HL-60 (cell line): ENCODE measurements at regions not wholly inside any gene's neighbourhood (a gene's known extent, or its start where the extent isn't known, plus 50 kb on each side); places are given as distances from the start of the nearest gene placed in this dataset.

Source experiments
- GABPA ChIP-seq: IDR thresholded peaks from 2 replicates; pipeline ENCODE4 v1.6.1; 2012; ENCODE audit warnings: low read depth
- POLR2AphosphoS5 ChIP-seq: IDR thresholded peaks from 2 replicates; pipeline ENCODE4 v1.6.1; 2012; ENCODE audit warnings: low read depth
- SPI1 ChIP-seq: IDR thresholded peaks from 2 replicates; pipeline ENCODE4 v1.6.1; 2012; ENCODE audit warnings: low read depth, mild to moderate bottlenecking, borderline replicate concordance
- TF ChIP-seq, protein P1 (sequence below): IDR thresholded peaks from one replicate; pipeline ENCODE4 v1.5.1; 2011; ENCODE audit warnings: low read length, control low read depth, inconsistent platforms; ENCODE audit not compliant: insufficient read depth
- TF ChIP-seq, protein P2 (sequence below): IDR thresholded peaks from 2 replicates; pipeline ENCODE4 v1.6.1; 2012; ENCODE audit warnings: low read depth; ENCODE audit not compliant: insufficient replicate concordance

DNA sequence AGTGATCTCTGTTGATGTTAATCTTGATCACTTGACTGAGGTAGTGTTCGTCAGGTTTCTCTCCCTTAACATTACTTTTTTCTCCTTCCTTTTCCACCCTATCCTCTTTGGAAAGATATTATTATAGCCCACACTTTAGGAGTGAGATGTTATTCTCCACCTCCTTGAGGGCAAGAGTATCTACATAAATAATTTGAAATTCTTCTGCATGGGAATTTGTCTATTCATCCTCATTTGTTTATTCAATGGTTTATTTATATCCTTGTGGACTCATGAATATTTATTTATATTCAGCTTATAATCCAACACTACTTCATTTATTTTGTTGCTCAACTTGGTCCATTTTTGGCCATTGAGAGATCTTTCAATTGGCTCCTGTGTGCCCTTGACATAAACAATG, 750.4 kb downstream of the EPHA4 start:
- TF ChIP-seq, protein P1, sequence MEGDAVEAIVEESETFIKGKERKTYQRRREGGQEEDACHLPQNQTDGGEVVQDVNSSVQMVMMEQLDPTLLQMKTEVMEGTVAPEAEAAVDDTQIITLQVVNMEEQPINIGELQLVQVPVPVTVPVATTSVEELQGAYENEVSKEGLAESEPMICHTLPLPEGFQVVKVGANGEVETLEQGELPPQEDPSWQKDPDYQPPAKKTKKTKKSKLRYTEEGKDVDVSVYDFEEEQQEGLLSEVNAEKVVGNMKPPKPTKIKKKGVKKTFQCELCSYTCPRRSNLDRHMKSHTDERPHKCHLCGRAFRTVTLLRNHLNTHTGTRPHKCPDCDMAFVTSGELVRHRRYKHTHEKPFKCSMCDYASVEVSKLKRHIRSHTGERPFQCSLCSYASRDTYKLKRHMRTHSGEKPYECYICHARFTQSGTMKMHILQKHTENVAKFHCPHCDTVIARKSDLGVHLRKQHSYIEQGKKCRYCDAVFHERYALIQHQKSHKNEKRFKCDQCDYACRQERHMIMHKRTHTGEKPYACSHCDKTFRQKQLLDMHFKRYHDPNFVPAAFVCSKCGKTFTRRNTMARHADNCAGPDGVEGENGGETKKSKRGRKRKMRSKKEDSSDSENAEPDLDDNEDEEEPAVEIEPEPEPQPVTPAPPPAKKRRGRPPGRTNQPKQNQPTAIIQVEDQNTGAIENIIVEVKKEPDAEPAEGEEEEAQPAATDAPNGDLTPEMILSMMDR = no peak
- TF ChIP-seq POLR2AphosphoS5 = no peak
- TF ChIP-seq, protein P2, sequence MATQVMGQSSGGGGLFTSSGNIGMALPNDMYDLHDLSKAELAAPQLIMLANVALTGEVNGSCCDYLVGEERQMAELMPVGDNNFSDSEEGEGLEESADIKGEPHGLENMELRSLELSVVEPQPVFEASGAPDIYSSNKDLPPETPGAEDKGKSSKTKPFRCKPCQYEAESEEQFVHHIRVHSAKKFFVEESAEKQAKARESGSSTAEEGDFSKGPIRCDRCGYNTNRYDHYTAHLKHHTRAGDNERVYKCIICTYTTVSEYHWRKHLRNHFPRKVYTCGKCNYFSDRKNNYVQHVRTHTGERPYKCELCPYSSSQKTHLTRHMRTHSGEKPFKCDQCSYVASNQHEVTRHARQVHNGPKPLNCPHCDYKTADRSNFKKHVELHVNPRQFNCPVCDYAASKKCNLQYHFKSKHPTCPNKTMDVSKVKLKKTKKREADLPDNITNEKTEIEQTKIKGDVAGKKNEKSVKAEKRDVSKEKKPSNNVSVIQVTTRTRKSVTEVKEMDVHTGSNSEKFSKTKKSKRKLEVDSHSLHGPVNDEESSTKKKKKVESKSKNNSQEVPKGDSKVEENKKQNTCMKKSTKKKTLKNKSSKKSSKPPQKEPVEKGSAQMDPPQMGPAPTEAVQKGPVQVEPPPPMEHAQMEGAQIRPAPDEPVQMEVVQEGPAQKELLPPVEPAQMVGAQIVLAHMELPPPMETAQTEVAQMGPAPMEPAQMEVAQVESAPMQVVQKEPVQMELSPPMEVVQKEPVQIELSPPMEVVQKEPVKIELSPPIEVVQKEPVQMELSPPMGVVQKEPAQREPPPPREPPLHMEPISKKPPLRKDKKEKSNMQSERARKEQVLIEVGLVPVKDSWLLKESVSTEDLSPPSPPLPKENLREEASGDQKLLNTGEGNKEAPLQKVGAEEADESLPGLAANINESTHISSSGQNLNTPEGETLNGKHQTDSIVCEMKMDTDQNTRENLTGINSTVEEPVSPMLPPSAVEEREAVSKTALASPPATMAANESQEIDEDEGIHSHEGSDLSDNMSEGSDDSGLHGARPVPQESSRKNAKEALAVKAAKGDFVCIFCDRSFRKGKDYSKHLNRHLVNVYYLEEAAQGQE = no peak
- TF ChIP-seq SPI1 = no peak
- TF ChIP-seq GABPA = no peak
